Endothelial cell of umbilical vein (primary cell): ENCODE measurements at regions not wholly inside any gene's neighbourhood (a gene's known extent, or its start where the extent isn't known, plus 50 kb on each side); places are given as distances from the start of the nearest gene placed in this dataset.

ENCODE experiments used
- EZH2 ChIP-seq: IDR thresholded peaks from 2 replicates; pipeline ENCODE4 v1.6.1; 2012; ENCODE audit warnings: borderline replicate concordance, low read depth, mild to moderate bottlenecking, moderate library complexity, low read length, inconsistent platforms; ENCODE audit not compliant: severe bottlenecking
- JUN ChIP-seq: IDR thresholded peaks from 2 replicates; pipeline ENCODE4 v1.6.1; 2011; ENCODE audit warnings: borderline replicate concordance, low read depth; ENCODE audit not compliant: insufficient read length, insufficient read depth
- MYC ChIP-seq: IDR thresholded peaks from one replicate; pipeline ENCODE4 v1.6.1; 2011; ENCODE audit warnings: mild to moderate bottlenecking, low read depth, low read length
- POLR2A ChIP-seq: IDR thresholded peaks from 2 replicates; pipeline ENCODE4 v1.6.1; 2012; ENCODE audit warnings: low read depth, mild to moderate bottlenecking, control low read depth, low read length
- TF ChIP-seq, protein P1 (sequence below), 2 donors: IDR thresholded peaks; 1 replicate in 1 of 2; 2 replicates in 1 of 2; pipeline ENCODE4 v1.5.1; 2011; ENCODE audit warnings: low read length in 2 of 2, mild to moderate bottlenecking in 2 of 2, moderate library complexity in 2 of 2, control low read depth in 1 of 2, inconsistent platforms in 1 of 2, low read depth in 1 of 2; ENCODE audit not compliant: insufficient read depth in 1 of 2; ENCODE audit errors: extremely low read depth in 1 of 2
- TF ChIP-seq, protein P2 (sequence below): IDR thresholded peaks from 2 replicates; pipeline ENCODE4 v1.6.1; 2011; ENCODE audit not compliant: insufficient read depth, insufficient read length

DNA sequence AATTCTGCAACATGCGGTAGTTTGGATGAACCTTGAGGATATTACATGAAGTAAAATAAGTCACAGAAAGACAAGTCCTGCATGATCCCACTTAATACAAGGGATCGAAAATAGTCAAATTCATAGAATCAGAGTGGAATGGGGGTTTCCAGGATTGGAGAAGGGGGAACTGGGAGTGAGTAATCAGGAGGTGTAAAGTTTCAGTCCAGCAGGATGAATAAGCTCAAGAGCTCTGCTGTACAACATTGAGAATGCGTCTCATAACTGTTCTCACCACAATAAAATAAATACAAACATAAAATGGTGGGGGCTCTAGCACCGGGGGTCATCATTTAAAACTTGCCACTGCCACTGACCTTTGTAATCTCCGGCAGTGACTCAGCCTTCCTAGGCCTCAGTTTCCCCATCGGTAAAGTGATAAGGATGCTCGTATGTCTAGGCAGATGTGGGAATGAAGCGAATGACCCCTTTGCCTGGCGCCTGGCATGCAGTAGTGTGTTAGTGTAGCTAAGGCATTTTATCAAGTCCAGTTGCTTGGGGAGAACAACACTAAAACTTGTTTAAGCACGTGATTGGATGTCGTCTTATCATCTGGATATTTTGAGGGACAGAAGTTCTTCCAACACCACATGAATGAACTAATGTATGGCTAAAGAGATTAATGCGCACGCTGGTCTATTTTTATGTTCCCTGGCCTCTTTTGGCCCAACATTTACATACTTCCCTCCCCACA lies 421.1 kb downstream of the QKI start:
- TF ChIP-seq, protein P1, sequence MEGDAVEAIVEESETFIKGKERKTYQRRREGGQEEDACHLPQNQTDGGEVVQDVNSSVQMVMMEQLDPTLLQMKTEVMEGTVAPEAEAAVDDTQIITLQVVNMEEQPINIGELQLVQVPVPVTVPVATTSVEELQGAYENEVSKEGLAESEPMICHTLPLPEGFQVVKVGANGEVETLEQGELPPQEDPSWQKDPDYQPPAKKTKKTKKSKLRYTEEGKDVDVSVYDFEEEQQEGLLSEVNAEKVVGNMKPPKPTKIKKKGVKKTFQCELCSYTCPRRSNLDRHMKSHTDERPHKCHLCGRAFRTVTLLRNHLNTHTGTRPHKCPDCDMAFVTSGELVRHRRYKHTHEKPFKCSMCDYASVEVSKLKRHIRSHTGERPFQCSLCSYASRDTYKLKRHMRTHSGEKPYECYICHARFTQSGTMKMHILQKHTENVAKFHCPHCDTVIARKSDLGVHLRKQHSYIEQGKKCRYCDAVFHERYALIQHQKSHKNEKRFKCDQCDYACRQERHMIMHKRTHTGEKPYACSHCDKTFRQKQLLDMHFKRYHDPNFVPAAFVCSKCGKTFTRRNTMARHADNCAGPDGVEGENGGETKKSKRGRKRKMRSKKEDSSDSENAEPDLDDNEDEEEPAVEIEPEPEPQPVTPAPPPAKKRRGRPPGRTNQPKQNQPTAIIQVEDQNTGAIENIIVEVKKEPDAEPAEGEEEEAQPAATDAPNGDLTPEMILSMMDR (IDR thresholded peaks at IDR 0.05; ENCODE audit: extremely low read depth in 1 of 2, insufficient read depth in 1 of 2, low read depth in 1 of 2, low read length in 2 of 2): no peak
- TF ChIP-seq MYC (no peak), EZH2 (no peak), POLR2A (no peak), JUN (no peak)
- TF ChIP-seq, protein P2, sequence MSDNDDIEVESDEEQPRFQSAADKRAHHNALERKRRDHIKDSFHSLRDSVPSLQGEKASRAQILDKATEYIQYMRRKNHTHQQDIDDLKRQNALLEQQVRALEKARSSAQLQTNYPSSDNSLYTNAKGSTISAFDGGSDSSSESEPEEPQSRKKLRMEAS: no peak
